LNCaP clone FGC (cell line): ENCODE measurements at regions not wholly inside any gene's neighbourhood (a gene's known extent, or its start where the extent isn't known, plus 50 kb on each side); places are given as distances from the start of the nearest gene placed in this dataset.
"Not testable (repeated sequence)": the region's sequence is repeated elsewhere in the genome, so short reads cannot be mapped to it uniquely, and the experiment has no call there.

Experiments
- DNase-seq: peaks from one replicate; pipeline ENCODE4 v3.0.0-alpha.2; 2011; ENCODE audit warnings: low read depth
- H3K4me3 ChIP-seq: 2 replicates; pipeline ENCODE4 v1.5.1; 2011; ENCODE audit warnings: mild to moderate bottlenecking, low read depth, low read length, control low read depth
- CTCF ChIP-seq: IDR thresholded peaks from 2 replicates; pipeline ENCODE4 v1.5.1; 2012; ENCODE audit warnings: mild to moderate bottlenecking; ENCODE audit not compliant: control insufficient read depth, insufficient read depth; ENCODE audit errors: extremely low read depth

DNA sequence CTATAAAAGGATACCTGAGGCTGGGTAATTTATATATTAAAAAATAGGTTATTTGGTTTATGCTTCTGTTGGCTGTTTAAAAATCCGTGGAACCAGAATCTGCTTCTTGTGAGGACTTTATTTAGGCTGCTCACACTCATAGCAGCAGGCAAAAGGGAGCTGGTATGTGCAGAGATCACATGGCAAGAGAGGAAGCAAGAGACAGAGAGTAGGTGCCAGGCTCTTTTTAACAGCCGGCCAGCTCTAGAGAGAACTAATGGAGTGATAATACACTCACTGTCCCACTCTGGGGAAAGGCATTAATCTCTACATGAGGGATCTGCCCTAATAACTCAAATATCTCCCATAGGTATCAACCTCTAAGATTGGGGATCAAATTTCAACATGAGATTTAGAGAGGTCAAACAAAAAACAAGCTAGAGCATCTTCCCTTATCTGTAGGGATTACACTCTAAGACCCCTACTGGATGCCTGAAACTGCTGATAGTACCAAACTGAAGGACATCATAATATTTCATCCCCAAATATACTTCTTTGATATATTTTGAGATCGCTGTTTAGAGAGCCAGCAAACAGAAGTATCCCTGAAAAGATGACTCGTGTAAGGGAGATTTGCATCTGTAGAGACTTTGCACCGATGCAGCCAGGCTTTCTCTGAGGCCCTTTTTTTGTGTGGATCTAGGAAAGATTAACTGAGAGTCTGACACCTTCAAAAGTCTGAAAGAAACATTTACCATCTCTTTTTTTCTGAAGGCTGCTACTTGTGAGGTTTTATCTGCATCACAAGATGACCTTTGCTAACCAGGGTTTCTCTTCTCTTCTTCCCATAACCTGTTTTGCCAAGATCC, 717.0 kb upstream of the MBL2 start:
- TF ChIP-seq CTCF: no peak
- no peak overlapping the region for H3K4me3 ChIP-seq
- DNase-seq: no peak

DNA sequence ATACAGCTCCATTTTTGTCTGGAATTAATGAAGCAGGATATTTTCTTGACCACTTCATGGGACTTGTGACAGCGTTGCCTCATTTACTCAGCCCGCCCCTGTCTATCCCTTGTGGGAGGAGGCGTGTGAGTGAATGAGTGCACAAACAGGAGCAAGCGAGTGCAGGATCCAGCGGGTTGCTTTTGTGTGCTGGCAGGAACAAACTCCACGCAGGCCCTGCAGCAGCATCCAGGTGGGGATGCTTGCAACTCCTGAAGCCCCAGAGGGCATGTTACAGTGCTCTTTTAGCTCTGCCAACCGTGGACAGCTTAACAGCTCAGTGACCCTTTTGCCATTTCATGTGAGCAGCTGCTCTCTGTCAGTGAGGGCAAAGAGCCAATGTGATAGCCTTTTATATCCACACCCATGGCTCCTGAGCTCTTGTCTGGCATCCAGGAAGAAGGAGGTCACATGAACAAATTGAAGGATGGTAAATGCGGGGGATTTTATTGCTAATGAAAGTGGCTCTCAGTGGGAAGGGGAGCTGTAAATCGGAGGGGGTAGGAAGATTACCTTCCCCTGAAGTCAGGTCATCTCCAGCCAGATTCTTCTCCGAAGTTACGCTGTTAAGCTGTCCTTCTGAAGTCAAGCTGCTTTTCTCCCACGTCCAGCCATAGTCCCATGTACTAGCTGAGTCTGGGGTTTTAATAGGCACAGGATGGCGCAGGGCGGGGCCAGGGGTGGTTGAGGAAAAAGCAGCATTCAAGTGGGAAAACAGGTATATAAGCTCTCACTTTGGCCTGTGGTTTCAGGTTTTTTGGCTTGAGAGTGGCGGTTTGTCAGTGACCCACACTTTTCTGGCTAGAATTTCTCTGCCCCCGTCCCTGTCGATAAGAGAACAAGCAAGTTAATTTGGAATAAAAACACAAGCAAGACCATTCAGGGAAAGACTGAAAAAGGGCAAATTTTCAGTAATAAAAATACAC, 714.7 kb upstream of the MBL2 start:
- H3K4me3 ChIP-seq: no peak overlapping the region
- no peak for TF ChIP-seq CTCF
- no peak for DNase-seq

GRCh38 chr10:53485422-53485821, 712.8 kb upstream of the MBL2 start:
- H3K4me3 ChIP-seq, DNase-seq: not testable (repeated sequence)

DNA sequence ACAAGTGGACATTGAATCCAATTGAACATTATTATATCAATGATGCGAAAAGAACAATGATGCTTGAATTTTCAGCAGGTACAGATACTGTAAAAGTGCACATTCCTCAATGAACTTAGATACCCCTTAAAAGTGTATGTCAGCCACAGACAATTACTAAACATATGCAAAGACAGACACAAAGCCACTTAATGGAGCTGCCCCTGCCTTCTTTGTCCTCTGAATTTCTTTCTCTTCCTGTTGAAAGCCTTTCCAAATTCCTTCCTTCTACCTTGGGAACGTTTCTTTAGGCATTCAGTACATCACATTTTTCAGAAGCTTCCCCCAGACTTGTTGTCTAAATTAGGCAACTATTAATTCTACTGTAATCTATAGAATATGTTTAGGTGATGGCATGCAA, 706.8 kb upstream of the MBL2 start:
- no peak overlapping the region for H3K4me3 ChIP-seq
- DNase-seq: no peak
- TF ChIP-seq CTCF: no peak

DNA sequence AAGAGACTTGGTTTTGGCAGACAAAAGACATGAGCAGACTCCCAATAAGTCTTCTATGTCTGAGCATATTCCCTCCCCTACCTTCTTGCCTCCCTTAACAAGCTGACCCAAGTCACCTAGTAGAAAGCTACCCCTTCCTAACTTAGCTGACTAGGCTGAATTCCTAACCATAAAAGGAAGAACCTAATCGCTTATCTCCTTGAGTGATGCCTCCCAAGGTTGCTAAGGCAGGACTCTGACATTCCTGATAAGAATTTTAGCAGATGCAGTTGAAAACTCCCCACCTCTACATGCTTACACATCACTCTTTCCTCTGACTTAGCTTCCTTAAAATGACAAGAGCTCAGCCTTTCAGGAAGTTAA, 704.7 kb upstream of the MBL2 start:
- no peak for TF ChIP-seq CTCF
- DNase-seq: no peak

DNA sequence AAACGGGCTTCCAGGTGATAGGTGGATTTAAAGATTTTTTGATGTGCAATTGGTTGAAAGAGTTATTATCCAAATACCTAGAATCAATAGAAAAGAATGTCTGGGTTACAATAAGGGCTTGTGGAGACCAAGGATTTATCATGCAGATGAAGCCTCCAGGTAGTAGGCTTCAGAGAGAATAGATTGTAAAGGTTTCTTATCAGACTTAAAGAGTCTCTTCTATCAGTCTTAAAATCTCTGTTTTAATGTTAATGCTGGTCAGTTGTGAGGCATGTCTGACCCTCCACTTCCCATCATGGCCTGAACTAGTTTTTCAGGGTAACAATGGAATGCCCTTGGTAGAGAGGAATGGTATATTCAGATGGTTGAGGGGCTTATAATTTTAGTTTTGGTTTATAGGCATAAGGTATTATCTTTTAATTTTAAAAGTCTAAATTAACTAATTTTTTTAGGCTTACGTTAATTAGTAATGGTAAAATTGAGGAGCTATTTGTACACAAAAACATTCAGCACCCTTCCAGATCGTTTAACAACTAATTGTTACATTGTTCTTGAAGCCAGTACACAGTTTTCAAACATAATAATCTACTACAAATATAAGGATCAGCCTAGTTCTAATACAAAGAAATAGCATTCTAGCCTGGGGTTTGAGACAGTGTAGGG, 704.2 kb upstream of the MBL2 start:
- TF ChIP-seq CTCF: no peak
- DNase-seq: no peak
- no peak overlapping the region for H3K4me3 ChIP-seq

More for the DNA sequence above, 704.7 kb upstream of the MBL2 start:
- no peak overlapping the region for H3K4me3 ChIP-seq

DNA sequence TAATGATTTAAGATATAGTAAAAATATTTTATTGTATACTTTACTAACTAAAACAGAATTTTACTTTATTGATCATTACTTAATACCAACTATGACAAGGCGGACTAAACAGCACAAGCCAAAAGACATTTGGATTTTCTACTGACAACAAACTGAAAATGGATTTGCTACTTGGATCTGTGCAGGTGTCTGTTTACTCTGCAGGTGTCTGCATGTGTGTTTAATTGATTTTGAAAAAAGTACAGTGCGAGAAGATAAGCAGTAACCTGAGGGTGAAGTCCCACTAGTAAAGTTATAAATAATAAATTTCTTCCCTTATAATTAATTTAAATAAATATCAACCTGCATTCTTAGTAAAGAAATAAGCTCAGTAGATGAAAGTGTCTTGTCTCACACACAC, 696.8 kb upstream of the MBL2 start:
- no peak overlapping the region for H3K4me3 ChIP-seq
- TF ChIP-seq CTCF: no peak
- no peak for DNase-seq
